Neural cell (in vitro differentiated cells): ENCODE measurements at regions not wholly inside any gene's neighbourhood (a gene's known extent, or its start where the extent isn't known, plus 50 kb on each side); places are given as distances from the start of the nearest gene placed in this dataset.

Source experiments
- EZH2 ChIP-seq: fragments of 200-600, 300-800 bp; shearing (Covaris generic), sonication (generic); IDR thresholded peaks from 2 replicates; pipeline ENCODE4 v1.6.1; 2014; ENCODE audit warnings: antibody characterized with exemption, low read length, borderline replicate concordance, mild to moderate bottlenecking; ENCODE audit not compliant: insufficient read depth, poor library complexity, severe bottlenecking
- TAF1 ChIP-seq: IDR thresholded peaks from 2 replicates; pipeline ENCODE4 v1.6.1; 2012; ENCODE audit warnings: low read depth
- TF ChIP-seq, protein P1 (sequence below): fragments of 450-650 bp; IDR thresholded peaks from 2 replicates; pipeline ENCODE4 v1.5.1; 2014; ENCODE audit warnings: antibody characterized with exemption, mild to moderate bottlenecking, moderate library complexity; ENCODE audit not compliant: poor library complexity, severe bottlenecking

GRCh38 chr11:71055925-71056324 lies 196.5 kb downstream of the SHANK2 start:
- TF ChIP-seq TAF1, result no peak
- TF ChIP-seq, protein P1, sequence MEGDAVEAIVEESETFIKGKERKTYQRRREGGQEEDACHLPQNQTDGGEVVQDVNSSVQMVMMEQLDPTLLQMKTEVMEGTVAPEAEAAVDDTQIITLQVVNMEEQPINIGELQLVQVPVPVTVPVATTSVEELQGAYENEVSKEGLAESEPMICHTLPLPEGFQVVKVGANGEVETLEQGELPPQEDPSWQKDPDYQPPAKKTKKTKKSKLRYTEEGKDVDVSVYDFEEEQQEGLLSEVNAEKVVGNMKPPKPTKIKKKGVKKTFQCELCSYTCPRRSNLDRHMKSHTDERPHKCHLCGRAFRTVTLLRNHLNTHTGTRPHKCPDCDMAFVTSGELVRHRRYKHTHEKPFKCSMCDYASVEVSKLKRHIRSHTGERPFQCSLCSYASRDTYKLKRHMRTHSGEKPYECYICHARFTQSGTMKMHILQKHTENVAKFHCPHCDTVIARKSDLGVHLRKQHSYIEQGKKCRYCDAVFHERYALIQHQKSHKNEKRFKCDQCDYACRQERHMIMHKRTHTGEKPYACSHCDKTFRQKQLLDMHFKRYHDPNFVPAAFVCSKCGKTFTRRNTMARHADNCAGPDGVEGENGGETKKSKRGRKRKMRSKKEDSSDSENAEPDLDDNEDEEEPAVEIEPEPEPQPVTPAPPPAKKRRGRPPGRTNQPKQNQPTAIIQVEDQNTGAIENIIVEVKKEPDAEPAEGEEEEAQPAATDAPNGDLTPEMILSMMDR, result no peak
- no peak for TF ChIP-seq EZH2
